ENCODE measurements at regions not wholly inside any gene's neighbourhood (a gene's known extent, or its start where the extent isn't known, plus 50 kb on each side); places are given as distances from the start of the nearest gene placed in this dataset.

GRCh38 chr9:108412755-108413154 lies 443.0 kb downstream of the ACTL7B start:
- Histone ChIP-seq H3K36me3 (ENCODE audit: insufficient read depth, low read length) (no peaks in the 10 kb centered on the region), H3K9me3 (ENCODE audit: insufficient read depth, low read depth, low read length) (no peaks in the 10 kb centered on the region), H2AFZ (ENCODE audit: low read depth, low read length) (no peak overlapping the region), H3K27me3 (ENCODE audit: insufficient read depth, low read length) (no peaks in the 10 kb centered on the region), H3K79me2 (ENCODE audit: insufficient read depth, low read length) (no peaks in the 10 kb centered on the region), H3K4me3 (ENCODE audit: insufficient read depth, low read depth, low read length) (no peak overlapping the region), H3K9ac (ENCODE audit: low read length) (no peak overlapping the region), H3K4me1 (ENCODE audit: insufficient read depth, low read length) (no peaks in the 10 kb centered on the region), H4K20me1 (ENCODE audit: insufficient read depth, low read length) (no peaks in the 10 kb centered on the region), H3K4me2 (ENCODE audit: low read length) (no peak overlapping the region), H3K27ac (ENCODE audit: low read depth, low read length) (no peak overlapping the region)
- no peaks in the 10 kb centered on the region for H3K27me3 Mint-ChIP-seq (ENCODE audit: low read depth, unreplicated experiment)
- FAIRE-seq (no peak), DNase-seq (ENCODE audit: low read depth) (no peak)
- no peak overlapping the region for H3K4me3 Mint-ChIP-seq (ENCODE audit: unreplicated experiment)
- H3K4me1 Mint-ChIP-seq (ENCODE audit: low read depth, unreplicated experiment): peaks cover 4% of the 10 kb centered on the region
- no peak overlapping the region for H3K27ac Mint-ChIP-seq (ENCODE audit: unreplicated experiment)
- no peaks in the 10 kb centered on the region for H3K36me3 Mint-ChIP-seq (ENCODE audit: low read depth, unreplicated experiment)
- no peak for TF ChIP-seq EZH2 (IDR thresholded peaks at IDR 0.05; ENCODE audit: insufficient read depth, low read length)
- TF ChIP-seq CTCF (IDR thresholded peaks at IDR 0.05; ENCODE audit: insufficient read depth, low read depth, low read length): no peak
- no peaks in the 10 kb centered on the region for H3K9me3 Mint-ChIP-seq (ENCODE audit: unreplicated experiment)

- no peaks in the 10 kb centered on the region for H3K27me3 ChIP-seq (ENCODE audit: insufficient read depth, low read length)
- no peak for FAIRE-seq
Observed at GRCh38 chr9:108411632-108412031, 444.2 kb downstream of the ACTL7B start.

More at GRCh38 chr9:108411632-108412031, 444.2 kb downstream of the ACTL7B start:
- Histone ChIP-seq H3K4me3 (ENCODE audit: insufficient read depth, low read depth, low read length) (no peak overlapping the region), H3K36me3 (ENCODE audit: insufficient read depth, low read length) (no peaks in the 10 kb centered on the region), H3K79me2 (ENCODE audit: insufficient read depth, low read length) (no peaks in the 10 kb centered on the region), H3K9me3 (ENCODE audit: insufficient read depth, low read depth, low read length) (no peaks in the 10 kb centered on the region), H2AFZ (ENCODE audit: low read depth, low read length) (no peak overlapping the region), H3K4me2 (ENCODE audit: low read length) (no peak overlapping the region), H3K27ac (ENCODE audit: low read depth, low read length) (no peak overlapping the region), H3K9ac (ENCODE audit: low read length) (no peak overlapping the region), H3K4me1 (ENCODE audit: insufficient read depth, low read length) (no peaks in the 10 kb centered on the region), H4K20me1 (ENCODE audit: insufficient read depth, low read length) (no peaks in the 10 kb centered on the region)
- H3K9me3 Mint-ChIP-seq (ENCODE audit: unreplicated experiment): no peaks in the 10 kb centered on the region
- no peak for DNase-seq (ENCODE audit: low read depth)
- TF ChIP-seq EZH2 (IDR thresholded peaks at IDR 0.05; ENCODE audit: insufficient read depth, low read length) (no peak), CTCF (IDR thresholded peaks at IDR 0.05; ENCODE audit: insufficient read depth, low read depth, low read length) (no peak)
- peaks cover 4% of the 10 kb centered on the region for H3K4me1 Mint-ChIP-seq (ENCODE audit: low read depth, unreplicated experiment)
- H3K27me3 Mint-ChIP-seq (ENCODE audit: low read depth, unreplicated experiment): no peaks in the 10 kb centered on the region
- H3K27ac Mint-ChIP-seq (ENCODE audit: unreplicated experiment): no peak overlapping the region
- no peaks in the 10 kb centered on the region for H3K36me3 Mint-ChIP-seq (ENCODE audit: low read depth, unreplicated experiment)
- no peak overlapping the region for H3K4me3 Mint-ChIP-seq (ENCODE audit: unreplicated experiment)

Data from astrocyte (in vitro differentiated cells and primary cell).